Amniotic stem cell (primary cell): ENCODE measurements at regions not wholly inside any gene's neighbourhood (a gene's known extent, or its start where the extent isn't known, plus 50 kb on each side); places are given as distances from the start of the nearest gene placed in this dataset.

Source experiments
- DNase-seq: peaks from one replicate; lab custom pipeline; 2025; lab: John Stamatoyannopoulos, UW

- DNase-seq, result no peak
Measured at GRCh38 chr1:83770319-83770661, 228.6 kb downstream of the TTLL7 start.

DNA sequence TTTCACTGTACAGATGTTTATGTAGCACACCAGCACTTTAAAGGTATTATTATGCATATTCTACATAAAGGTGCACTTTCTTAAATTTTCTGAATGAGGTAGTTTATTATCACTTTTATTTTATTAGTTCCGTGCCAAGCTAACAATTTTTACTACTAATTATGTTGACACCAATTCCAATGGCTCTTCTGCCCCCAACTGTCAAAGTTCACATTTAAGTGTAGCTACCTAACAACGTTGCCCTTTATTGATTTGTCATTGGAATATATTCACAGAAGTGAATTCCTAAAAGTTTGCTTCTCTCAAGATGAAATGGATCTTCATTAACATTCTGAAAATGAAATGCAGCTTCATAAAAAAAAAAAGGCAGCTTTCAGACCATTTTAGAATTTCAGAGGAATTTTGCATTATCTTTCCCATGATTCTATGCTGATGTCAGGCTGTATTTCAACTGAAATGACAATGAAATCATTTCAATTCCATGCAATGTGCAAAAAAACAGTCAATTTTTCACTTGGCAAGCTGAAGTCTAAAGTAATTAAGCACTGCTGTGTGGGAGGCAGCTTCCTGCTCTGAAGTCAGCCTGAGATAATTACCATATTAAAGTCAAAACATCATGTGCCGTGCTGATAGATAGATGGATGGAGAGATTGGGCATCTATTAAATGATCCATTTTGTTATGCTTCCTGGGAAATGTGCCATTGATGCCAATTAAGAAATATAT lies 229.2 kb downstream of the TTLL7 start:
- no peak for DNase-seq

DNA sequence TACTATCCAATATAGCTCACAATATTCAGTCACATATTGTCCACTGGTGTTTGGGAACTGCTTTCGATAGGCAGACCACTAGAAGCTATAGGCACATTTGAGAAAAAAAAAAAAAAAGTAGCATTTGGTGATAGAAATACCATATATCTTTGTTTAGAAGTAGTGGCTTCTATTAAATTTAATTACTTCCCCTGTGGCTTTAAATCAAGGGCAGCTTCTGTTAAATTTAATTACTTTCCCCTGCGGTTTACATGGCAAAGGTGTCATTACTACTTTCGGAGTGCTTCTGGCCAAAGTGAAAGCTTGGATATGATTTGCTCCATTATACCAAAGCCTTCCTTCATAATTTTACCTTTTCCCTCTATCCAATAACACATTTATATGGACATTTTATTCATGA lies 229.9 kb downstream of the TTLL7 start:
- no peak for DNase-seq

- no peak for DNase-seq
Measured at GRCh38 chr1:83766241-83766691, 232.7 kb downstream of the TTLL7 start.

GRCh38 chr1:83765125-83765524 lies 233.8 kb downstream of the TTLL7 start:
- DNase-seq, result no peak

GRCh38 chr1:83764209-83764608 lies 234.7 kb downstream of the TTLL7 start:
- DNase-seq, result no peak

- DNase-seq, result no peak
Measured at GRCh38 chr1:83763361-83764095, 235.4 kb downstream of the TTLL7 start.

GRCh38 chr1:83762416-83762815 lies 236.5 kb downstream of the TTLL7 start:
- DNase-seq, result no peak

DNA sequence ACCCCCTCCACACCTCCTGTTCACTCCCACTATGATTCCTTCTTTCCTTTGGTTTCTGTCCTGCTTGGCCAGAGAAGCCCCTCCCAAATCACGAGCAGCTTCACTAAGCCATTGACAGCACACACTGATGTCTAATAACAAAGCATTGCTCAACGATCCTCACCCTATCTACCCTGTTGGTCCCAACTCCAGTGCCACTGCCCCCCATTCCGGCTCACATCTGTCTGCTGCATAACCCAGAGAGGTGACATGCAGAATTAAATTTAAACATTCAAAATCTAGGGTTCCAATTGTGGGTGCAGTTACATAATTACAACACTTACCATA lies 236.9 kb downstream of the TTLL7 start:
- no peak for DNase-seq

DNA sequence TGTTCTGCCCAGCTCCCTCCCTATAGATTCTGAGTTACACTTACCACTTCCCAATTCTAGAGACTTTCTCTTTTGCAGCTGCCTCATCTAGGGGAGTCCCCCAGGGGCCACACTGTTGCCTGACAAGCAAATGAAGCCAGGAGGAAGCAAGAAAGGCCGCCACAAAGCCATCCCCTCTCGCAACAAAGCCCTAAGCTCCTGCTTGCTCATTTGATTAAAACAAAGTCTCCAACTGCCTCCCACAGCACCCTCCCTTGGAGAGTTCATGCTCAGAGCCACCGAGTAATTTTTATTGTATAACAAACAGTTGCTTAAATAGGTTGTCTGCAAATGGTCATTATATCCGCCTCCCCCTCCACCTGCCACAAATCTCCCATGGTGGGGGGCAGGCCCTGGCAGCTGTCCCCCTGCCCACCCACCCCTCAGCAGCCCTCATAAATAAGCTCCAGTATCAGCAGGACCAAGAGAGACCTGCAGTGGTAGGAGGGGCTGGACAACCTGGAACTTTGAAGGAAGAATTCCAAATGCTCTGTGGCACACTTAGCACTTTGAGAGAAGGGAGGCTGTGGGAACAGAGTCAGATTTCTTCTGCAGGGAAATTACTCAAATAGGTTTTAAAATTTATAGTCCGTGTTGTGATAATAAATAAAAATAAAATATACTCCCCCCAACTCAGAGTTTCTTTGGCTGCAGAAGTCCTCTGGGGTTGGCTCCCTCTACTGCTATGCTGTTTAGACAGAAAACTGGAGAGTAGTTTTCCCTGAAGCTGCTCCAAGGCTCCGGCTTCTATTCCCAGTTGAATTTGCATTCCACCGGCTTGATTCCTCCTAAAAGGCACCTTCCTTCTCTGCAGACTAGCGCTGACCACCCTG lies 237.5 kb downstream of the TTLL7 start:
- no peak for DNase-seq

GRCh38 chr1:83760226-83761021 lies 238.5 kb downstream of the TTLL7 start:
- DNase-seq, result no peak

GRCh38 chr1:83756984-83757717 lies 241.8 kb downstream of the TTLL7 start:
- no peak for DNase-seq

- DNase-seq, result no peak
Measured at GRCh38 chr1:83751602-83752001, 247.3 kb downstream of the TTLL7 start.

GRCh38 chr1:83750201-83750600 lies 248.7 kb downstream of the TTLL7 start:
- DNase-seq, result no peak

GRCh38 chr1:83747853-83748482 lies 251.0 kb downstream of the TTLL7 start:
- DNase-seq, result no peak

- DNase-seq, result no peak
Measured at GRCh38 chr1:83746234-83746633, 252.7 kb downstream of the TTLL7 start.

DNA sequence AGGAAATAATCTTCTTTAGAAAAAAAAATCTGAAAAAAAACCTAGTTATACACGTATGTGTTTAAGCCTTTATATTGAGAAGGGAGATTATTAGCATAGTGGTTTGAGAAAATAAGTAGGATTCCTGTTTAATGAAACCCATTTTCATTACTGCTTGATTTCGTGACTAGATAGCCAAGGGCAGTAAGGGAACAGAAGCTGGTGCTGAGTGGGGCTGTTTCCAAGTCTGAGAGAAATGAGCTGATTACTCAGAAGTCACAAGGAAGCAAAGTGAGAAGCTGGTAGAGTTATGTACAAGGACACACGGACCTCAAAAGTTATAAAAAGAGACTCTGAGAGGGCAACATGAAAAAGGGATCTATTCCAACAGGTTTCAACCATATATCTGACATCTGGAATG lies 256.5 kb downstream of the TTLL7 start:
- no peak for DNase-seq

- no peak for DNase-seq
Measured at GRCh38 chr1:83741770-83742169, 257.2 kb downstream of the TTLL7 start.

DNA sequence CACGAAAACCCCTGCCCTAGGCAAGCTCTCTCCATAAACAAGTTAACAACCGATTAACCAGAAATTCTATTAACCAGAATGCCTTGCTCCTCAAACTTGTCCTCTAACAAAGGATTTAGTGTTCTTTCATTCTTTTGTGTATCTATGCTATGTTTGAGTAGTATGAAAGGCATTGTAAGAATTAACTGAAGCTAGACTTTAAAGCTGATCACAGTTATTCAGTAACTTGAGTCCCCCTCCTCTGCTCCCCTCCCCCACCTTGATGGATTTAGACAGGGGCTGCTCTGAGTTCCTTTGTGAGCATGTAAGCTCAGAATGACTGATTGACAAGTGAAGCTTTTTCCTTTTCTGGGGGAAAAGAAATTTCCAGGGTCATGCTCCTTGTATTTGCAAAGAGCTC lies 257.6 kb downstream of the TTLL7 start:
- no peak for DNase-seq

- no peak for DNase-seq
Measured at GRCh38 chr1:83735526-83735925, 263.4 kb downstream of the TTLL7 start.

DNA sequence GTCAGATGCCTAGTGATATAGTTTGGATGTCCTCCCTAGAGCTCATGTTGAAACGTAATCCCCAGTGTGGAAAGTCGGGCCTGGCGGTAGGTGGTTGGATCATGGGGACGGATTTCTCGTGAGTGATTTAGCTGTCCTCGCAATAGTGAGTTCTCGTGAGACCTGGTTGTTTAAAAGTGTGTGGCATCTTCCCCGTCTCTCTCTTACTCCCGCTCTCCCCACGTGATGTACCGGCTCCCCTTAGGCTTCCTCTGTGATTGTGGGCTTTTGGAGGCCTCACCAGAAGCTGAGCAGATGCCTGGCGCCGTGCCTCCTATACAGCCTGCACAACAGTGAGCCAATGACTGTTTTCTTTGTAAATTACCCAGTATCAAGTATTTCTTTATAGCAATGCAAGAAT lies 264.5 kb downstream of the TTLL7 start:
- DNase-seq, result no peak
